GM23338 (cell line): ENCODE measurements at regions not wholly inside any gene's neighbourhood (a gene's known extent, or its start where the extent isn't known, plus 50 kb on each side); places are given as distances from the start of the nearest gene placed in this dataset.

Experiments
- ATAC-seq: fragments of 200-7000 bp; cut with Tn5 transposase; 3 replicates; pipeline ENCODE4 v1.9.1; 2020
- DNase-seq: peaks from one replicate; pipeline ENCODE4 v3.0.0-alpha.2; 2015; ENCODE audit warnings: low spot score
- H2AFZ ChIP-seq: fragments of 200-600 bp; sonication (generic); 2 replicates; pipeline ENCODE4 v1.8.0; 2016; ENCODE audit warnings: antibody characterized with exemption, mild to moderate bottlenecking, moderate library complexity
- H3F3A ChIP-seq: fragments of 200-600 bp; sonication (generic); replicated peaks from 2 replicates; pipeline ENCODE4 v1.8.0; 2017; ENCODE audit warnings: antibody characterized with exemption, mixed run types, low read depth
- H3K27ac ChIP-seq: fragments of 200-600 bp; sonication (generic); 2 replicates; pipeline ENCODE4 v1.6.1; 2016; ENCODE audit warnings: low read depth
- H3K27me3 ChIP-seq: fragments of 200-600 bp; sonication (generic); 2 replicates; pipeline ENCODE4 v1.8.0; 2016; ENCODE audit warnings: mild to moderate bottlenecking, mixed run types, moderate library complexity; ENCODE audit not compliant: insufficient read depth
- H3K36me3 ChIP-seq: fragments of 200-600 bp; sonication (generic); 2 replicates; pipeline ENCODE4 v1.8.0; 2016; ENCODE audit warnings: mild to moderate bottlenecking; ENCODE audit not compliant: insufficient read depth
- H3K4me1 ChIP-seq: fragments of 200-600 bp; sonication (generic); 2 replicates; pipeline ENCODE4 v1.8.0; 2016; ENCODE audit warnings: mild to moderate bottlenecking, moderate library complexity; ENCODE audit not compliant: insufficient read depth
- H3K4me2 ChIP-seq: fragments of 200-600 bp; sonication (generic); 2 replicates; pipeline ENCODE4 v1.7.1; 2017; ENCODE audit warnings: mixed run types
- H3K4me3 ChIP-seq: fragments of 200-600 bp; sonication (generic); 2 replicates; pipeline ENCODE4 v1.6.1; 2016; ENCODE audit warnings: mixed run types
- H3K79me2 ChIP-seq: fragments of 200-600 bp; sonication (generic); replicated peaks from 2 replicates; pipeline ENCODE4 v1.8.0; 2017; ENCODE audit warnings: mild to moderate bottlenecking; ENCODE audit not compliant: insufficient read depth
- H3K9me2 ChIP-seq: fragments of 200-600 bp; sonication (generic); 2 replicates; pipeline ENCODE4 v1.8.0; 2017; ENCODE audit not compliant: insufficient read depth
- H4K20me1 ChIP-seq: fragments of 200-600 bp; sonication (generic); replicated peaks from 2 replicates; pipeline ENCODE4 v1.8.0; 2017; ENCODE audit warnings: mild to moderate bottlenecking; ENCODE audit not compliant: insufficient read depth
- H3K27ac Mint-ChIP-seq: 2 replicates; pipeline ENCODE4 v1.8.0; 2020; ENCODE audit warnings: inconsistent platforms, mild to moderate bottlenecking, moderate library complexity, mixed read lengths
- H3K27me3 Mint-ChIP-seq: 3 replicates; pipeline ENCODE4 v1.8.0; 2022; ENCODE audit warnings: low read depth, mild to moderate bottlenecking, moderate library complexity, mixed read lengths, inconsistent platforms; ENCODE audit not compliant: insufficient read depth, poor library complexity
- H3K36me3 Mint-ChIP-seq: 3 replicates; pipeline ENCODE4 v1.8.0; 2021; ENCODE audit warnings: low read depth, mild to moderate bottlenecking, inconsistent platforms, moderate library complexity, mixed read lengths
- H3K4me1 Mint-ChIP-seq: 3 replicates; pipeline ENCODE4 v1.8.0; 2020; ENCODE audit warnings: mild to moderate bottlenecking, inconsistent platforms, mixed read lengths
- H3K4me3 Mint-ChIP-seq: 3 replicates; pipeline ENCODE4 v1.8.0; 2021; ENCODE audit warnings: moderate library complexity, mild to moderate bottlenecking, inconsistent platforms, mixed read lengths
- H3K9me3 Mint-ChIP-seq: 3 replicates; pipeline ENCODE4 v1.8.0; 2020; ENCODE audit warnings: moderate library complexity, mild to moderate bottlenecking, inconsistent platforms, mixed read lengths
- CREB1 ChIP-seq: fragments of 250-450 bp; sonication (Bioruptor Pico); IDR thresholded peaks from 2 replicates; pipeline ENCODE4 v1.5.0; 2020; ENCODE audit warnings: low read depth, mild to moderate bottlenecking, moderate library complexity
- ETS1 ChIP-seq: IDR thresholded peaks from 2 replicates; pipeline ENCODE4 v1.6.1; 2016; ENCODE audit warnings: antibody characterized with exemption
- EZH2 ChIP-seq: fragments of 200-600 bp; sonication (generic); IDR thresholded peaks from one replicate; pipeline ENCODE4 v1.8.0; 2017; ENCODE audit warnings: antibody characterized with exemption, mild to moderate bottlenecking, low read depth; ENCODE audit not compliant: unreplicated experiment
- EZH2phosphoT487 ChIP-seq: fragments of 200-600 bp; sonication (generic); IDR thresholded peaks from one replicate; pipeline ENCODE4 v1.8.1; 2018; ENCODE audit warnings: antibody characterized with exemption; ENCODE audit not compliant: unreplicated experiment
- JUNB ChIP-seq: IDR thresholded peaks from one replicate; pipeline ENCODE4 v1.6.1; 2016; ENCODE audit warnings: antibody characterized with exemption; ENCODE audit not compliant: unreplicated experiment
- NANOG ChIP-seq: IDR thresholded peaks from 2 replicates; pipeline ENCODE4 v1.6.1; 2016; ENCODE audit warnings: antibody characterized with exemption, borderline replicate concordance
- POLR2AphosphoS5 ChIP-seq: IDR thresholded peaks from 2 replicates; pipeline ENCODE4 v1.6.1; 2016; ENCODE audit warnings: antibody characterized with exemption, low read depth
- STAT1 ChIP-seq: IDR thresholded peaks from one replicate; pipeline ENCODE4 v1.6.1; 2016; ENCODE audit warnings: antibody characterized with exemption; ENCODE audit not compliant: unreplicated experiment
- ZNF114 ChIP-seq: fragments of 250-450 bp; sonication (Bioruptor Pico); IDR thresholded peaks from 2 replicates; pipeline ENCODE4 v1.5.0; 2020; ENCODE audit warnings: mild to moderate bottlenecking, moderate library complexity
- ZNF331 ChIP-seq: fragments of 250-450 bp; sonication (Bioruptor Pico); IDR thresholded peaks from 2 replicates; pipeline ENCODE4 v1.5.0; 2020; ENCODE audit warnings: low read depth, mild to moderate bottlenecking, moderate library complexity
- ZNF462 ChIP-seq: fragments of 250-450 bp; sonication (Bioruptor Pico); IDR thresholded peaks from 2 replicates; pipeline ENCODE4 v1.5.0; 2020; ENCODE audit warnings: mild to moderate bottlenecking, moderate library complexity
- TF ChIP-seq, protein P1 (sequence below): IDR thresholded peaks from one replicate; pipeline ENCODE4 v1.6.1; 2018; ENCODE audit warnings: antibody characterized with exemption; ENCODE audit not compliant: unreplicated experiment
- TF ChIP-seq, protein P2 (sequence below), 2 experiments: fragments of 200-600 bp in 1 of 2; sonication (generic) in 1 of 2; conservative IDR thresholded peaks; 2 replicates each; pipeline versions ENCODE4 v1.5.1 to v1.6.1; 2016 to 2017; ENCODE audit warnings: antibody characterized with exemption in 2 of 2, low read depth in 2 of 2, mild to moderate bottlenecking in 2 of 2, moderate library complexity in 1 of 2

- Histone ChIP-seq H3K4me3 (no peak overlapping the region), H3K27me3 (no peaks in the 10 kb centered on the region), H2AFZ (no peak overlapping the region), H3K79me2 (no peaks in the 10 kb centered on the region), H3K9me2 (no peaks in the 10 kb centered on the region; the same call in 1 of the 2 replicates), H4K20me1 (no peaks in the 10 kb centered on the region), H3K4me1 (no peaks in the 10 kb centered on the region), H3K27ac (no peak overlapping the region), H3F3A (no peaks in the 10 kb centered on the region), H3K36me3 (no peaks in the 10 kb centered on the region), H3K4me2 (no peak overlapping the region)
- DNase-seq (no peak), ATAC-seq (no peak)
- Mint-ChIP-seq H3K27me3 (no peaks in the 10 kb centered on the region), H3K4me3 (no peak overlapping the region), H3K9me3 (peaks cover 14% of the 10 kb centered on the region), H3K27ac (no peak overlapping the region), H3K4me1 (peaks cover 3% of the 10 kb centered on the region; the same call in 1 of the 3 replicates), H3K36me3 (peaks cover 8% of the 10 kb centered on the region; the same call in 2 of the 3 replicates)
- TF ChIP-seq ETS1: no peak
- no peak for TF ChIP-seq EZH2phosphoT487
- no peak for TF ChIP-seq STAT1
- TF ChIP-seq EZH2: no peak
- TF ChIP-seq, protein P1, sequence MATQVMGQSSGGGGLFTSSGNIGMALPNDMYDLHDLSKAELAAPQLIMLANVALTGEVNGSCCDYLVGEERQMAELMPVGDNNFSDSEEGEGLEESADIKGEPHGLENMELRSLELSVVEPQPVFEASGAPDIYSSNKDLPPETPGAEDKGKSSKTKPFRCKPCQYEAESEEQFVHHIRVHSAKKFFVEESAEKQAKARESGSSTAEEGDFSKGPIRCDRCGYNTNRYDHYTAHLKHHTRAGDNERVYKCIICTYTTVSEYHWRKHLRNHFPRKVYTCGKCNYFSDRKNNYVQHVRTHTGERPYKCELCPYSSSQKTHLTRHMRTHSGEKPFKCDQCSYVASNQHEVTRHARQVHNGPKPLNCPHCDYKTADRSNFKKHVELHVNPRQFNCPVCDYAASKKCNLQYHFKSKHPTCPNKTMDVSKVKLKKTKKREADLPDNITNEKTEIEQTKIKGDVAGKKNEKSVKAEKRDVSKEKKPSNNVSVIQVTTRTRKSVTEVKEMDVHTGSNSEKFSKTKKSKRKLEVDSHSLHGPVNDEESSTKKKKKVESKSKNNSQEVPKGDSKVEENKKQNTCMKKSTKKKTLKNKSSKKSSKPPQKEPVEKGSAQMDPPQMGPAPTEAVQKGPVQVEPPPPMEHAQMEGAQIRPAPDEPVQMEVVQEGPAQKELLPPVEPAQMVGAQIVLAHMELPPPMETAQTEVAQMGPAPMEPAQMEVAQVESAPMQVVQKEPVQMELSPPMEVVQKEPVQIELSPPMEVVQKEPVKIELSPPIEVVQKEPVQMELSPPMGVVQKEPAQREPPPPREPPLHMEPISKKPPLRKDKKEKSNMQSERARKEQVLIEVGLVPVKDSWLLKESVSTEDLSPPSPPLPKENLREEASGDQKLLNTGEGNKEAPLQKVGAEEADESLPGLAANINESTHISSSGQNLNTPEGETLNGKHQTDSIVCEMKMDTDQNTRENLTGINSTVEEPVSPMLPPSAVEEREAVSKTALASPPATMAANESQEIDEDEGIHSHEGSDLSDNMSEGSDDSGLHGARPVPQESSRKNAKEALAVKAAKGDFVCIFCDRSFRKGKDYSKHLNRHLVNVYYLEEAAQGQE: no peak
- TF ChIP-seq ZNF462 (CRISPR knock-in tag): no peak
- TF ChIP-seq, protein P2, sequence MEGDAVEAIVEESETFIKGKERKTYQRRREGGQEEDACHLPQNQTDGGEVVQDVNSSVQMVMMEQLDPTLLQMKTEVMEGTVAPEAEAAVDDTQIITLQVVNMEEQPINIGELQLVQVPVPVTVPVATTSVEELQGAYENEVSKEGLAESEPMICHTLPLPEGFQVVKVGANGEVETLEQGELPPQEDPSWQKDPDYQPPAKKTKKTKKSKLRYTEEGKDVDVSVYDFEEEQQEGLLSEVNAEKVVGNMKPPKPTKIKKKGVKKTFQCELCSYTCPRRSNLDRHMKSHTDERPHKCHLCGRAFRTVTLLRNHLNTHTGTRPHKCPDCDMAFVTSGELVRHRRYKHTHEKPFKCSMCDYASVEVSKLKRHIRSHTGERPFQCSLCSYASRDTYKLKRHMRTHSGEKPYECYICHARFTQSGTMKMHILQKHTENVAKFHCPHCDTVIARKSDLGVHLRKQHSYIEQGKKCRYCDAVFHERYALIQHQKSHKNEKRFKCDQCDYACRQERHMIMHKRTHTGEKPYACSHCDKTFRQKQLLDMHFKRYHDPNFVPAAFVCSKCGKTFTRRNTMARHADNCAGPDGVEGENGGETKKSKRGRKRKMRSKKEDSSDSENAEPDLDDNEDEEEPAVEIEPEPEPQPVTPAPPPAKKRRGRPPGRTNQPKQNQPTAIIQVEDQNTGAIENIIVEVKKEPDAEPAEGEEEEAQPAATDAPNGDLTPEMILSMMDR (conservative IDR thresholded peaks at IDR 0.05; ENCODE audit: low read depth in 2 of 2): no peak
- TF ChIP-seq ZNF331: no peak
- no peak for TF ChIP-seq CREB1 (CRISPR knock-in tag)
- TF ChIP-seq JUNB: no peak
- no peak for TF ChIP-seq POLR2AphosphoS5
- no peak for TF ChIP-seq ZNF114 (CRISPR knock-in tag)
- TF ChIP-seq NANOG: no peak
These were observed 67.5 kb upstream of the S1PR3 start for GRCh38 chr9:88923653-88924288.
